ENCODE measurements at regions not wholly inside any gene's neighbourhood (a gene's known extent, or its start where the extent isn't known, plus 50 kb on each side); places are given as distances from the start of the nearest gene placed in this dataset.

DNA sequence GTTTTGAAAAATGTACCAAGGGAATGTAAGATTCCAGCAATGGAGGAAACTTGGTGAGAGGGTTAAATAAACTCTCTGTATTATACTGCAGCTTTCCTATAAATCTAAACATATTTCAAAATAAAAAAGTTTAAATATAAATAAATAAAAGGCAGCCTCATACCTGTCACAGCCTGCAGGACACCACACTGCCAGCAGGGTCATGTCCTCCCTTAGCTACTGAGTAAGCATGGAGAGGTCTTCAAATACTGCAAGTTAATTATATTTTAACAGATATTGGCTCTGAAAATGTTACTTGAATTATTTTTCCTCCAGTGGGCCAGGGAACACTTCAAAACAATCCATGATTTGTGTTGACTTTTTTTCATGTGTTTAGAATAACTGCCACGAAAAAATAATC lies 852.8 kb upstream of the PCDH7 start:
- POLR2A ChIA-PET = no interaction called here
- CTCF ChIA-PET = no interaction called here
- TF ChIP-seq, protein P1, sequence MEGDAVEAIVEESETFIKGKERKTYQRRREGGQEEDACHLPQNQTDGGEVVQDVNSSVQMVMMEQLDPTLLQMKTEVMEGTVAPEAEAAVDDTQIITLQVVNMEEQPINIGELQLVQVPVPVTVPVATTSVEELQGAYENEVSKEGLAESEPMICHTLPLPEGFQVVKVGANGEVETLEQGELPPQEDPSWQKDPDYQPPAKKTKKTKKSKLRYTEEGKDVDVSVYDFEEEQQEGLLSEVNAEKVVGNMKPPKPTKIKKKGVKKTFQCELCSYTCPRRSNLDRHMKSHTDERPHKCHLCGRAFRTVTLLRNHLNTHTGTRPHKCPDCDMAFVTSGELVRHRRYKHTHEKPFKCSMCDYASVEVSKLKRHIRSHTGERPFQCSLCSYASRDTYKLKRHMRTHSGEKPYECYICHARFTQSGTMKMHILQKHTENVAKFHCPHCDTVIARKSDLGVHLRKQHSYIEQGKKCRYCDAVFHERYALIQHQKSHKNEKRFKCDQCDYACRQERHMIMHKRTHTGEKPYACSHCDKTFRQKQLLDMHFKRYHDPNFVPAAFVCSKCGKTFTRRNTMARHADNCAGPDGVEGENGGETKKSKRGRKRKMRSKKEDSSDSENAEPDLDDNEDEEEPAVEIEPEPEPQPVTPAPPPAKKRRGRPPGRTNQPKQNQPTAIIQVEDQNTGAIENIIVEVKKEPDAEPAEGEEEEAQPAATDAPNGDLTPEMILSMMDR (IDR thresholded peaks at IDR 0.05; ENCODE audit: insufficient read depth, low read length, missing control alignments) = no peak
- H3K4me3 ChIP-seq (ENCODE audit: low read depth, low read length) = no peak overlapping the region
- DNase-seq (ENCODE audit: low read depth, low spot score) = no peak

DNA sequence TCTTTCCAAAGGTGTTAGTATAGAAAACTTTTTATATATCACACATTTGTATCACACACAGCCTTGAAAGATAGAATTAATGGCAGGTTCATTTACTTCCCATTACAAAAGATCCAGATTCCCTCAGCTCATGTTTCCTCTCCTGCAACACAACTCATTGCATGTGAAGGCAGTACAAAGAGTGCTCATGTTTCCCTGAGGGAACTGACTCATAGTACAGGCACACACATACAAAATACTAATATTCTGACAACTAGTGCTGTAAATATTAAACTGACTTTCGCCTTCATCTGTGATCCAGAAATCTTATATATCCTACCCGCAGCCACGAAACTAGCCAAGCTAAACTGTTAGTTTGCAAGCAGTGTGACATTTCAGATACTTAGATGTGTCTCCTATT lies 819.8 kb upstream of the PCDH7 start:
- ChIA-PET POLR2A (no interaction called here), CTCF (no interaction called here)
- DNase-seq (ENCODE audit: low read depth, low spot score) = no peak
- no peak overlapping the region for H3K4me3 ChIP-seq (ENCODE audit: low read depth, low read length)
- TF ChIP-seq, protein P1 (IDR thresholded peaks at IDR 0.05; ENCODE audit: insufficient read depth, low read length, missing control alignments) = no peak

DNA sequence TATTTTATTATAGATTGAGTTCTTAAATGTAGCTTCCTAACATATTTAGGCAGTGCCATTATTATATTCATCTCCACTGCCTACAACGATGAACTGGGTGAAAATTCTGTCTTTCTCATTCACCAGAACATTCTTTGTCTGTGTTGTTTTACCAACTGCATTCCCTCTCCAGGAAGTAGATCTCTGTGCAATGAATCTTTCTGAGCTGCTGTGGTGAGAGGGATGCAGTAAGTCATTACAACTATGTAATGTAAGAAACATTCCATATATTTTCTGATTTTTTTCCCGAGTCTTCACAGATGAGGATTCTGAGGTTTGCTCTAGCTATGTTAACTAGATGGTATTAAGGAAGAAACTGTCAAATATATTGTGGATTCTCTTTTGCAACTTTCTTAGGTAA lies 811.9 kb upstream of the PCDH7 start:
- POLR2A ChIA-PET = no interaction called here
- CTCF ChIA-PET = no interaction called here
- H3K4me3 ChIP-seq (ENCODE audit: low read depth, low read length) = no peak overlapping the region
- no peak for DNase-seq (ENCODE audit: low read depth, low spot score)
- TF ChIP-seq, protein P1 (IDR thresholded peaks at IDR 0.05; ENCODE audit: insufficient read depth, low read length, missing control alignments) = no peak

DNA sequence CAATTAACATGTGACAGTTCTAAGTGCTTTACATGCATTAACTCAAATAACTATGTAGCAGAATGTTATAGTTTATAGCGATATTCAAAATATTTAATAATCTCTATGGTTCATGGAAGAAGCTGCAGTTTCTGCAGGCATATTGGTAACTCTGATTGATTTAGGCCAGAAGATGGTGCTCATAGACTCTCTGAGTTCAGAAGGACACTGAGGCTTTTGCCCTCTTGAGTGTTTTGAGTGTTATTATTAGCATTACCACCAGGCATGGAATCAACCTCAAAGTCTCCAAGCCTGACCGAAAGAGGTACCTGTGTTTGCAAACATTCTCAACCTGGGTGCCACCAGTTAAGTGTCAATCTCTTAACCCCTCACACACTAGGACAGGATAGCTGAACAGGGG lies 792.3 kb upstream of the PCDH7 start:
- POLR2A ChIA-PET = no interaction called here
- TF ChIP-seq, protein P1 (IDR thresholded peaks at IDR 0.05; ENCODE audit: insufficient read depth, low read length, missing control alignments) = no peak
- no peak overlapping the region for H3K4me3 ChIP-seq (ENCODE audit: low read depth, low read length)
- CTCF ChIA-PET = no interaction called here
- no peak for DNase-seq (ENCODE audit: low read depth, low spot score)

DNA sequence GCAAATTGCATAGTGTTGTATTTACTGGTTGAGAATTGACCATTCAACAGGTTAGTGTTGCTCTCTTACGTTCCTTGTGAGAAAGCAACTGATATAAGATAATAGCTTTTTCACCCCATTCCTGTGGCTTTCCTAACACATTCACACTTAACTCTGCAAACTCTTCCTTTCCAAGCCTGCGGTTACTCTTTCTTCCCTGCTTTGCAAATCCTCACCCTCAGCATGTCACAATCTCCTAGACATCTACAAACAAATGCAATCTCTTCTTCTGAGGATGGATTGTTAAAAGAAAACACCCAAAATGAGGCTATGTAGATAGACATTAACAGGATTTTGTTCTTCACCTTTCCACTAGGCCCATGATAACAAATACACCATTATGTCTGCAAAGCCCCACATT lies 771.7 kb upstream of the PCDH7 start:
- no peak for DNase-seq (ENCODE audit: low read depth, low spot score)
- ChIA-PET CTCF (no interaction called here), POLR2A (no interaction called here)
- TF ChIP-seq, protein P1 (IDR thresholded peaks at IDR 0.05; ENCODE audit: insufficient read depth, low read length, missing control alignments) = no peak
- no peak overlapping the region for H3K4me3 ChIP-seq (ENCODE audit: low read depth, low read length)

DNA sequence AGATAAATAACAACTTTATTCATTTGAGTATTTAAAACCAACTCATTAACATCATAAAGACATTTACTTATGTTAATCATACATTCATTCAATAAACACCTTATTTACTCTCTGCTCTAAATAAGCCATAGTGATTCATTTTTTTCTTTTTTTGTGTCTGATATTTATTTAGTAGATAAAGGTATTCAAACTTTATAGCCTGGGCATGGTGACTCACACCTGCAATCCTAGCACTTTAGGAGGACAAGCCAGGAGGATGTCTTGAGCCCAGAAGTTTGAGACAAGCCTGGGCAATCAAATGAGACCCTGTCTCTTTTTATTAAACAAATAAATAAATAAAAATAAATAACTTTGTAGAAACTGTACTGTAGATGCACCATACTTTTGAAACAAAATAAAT lies 771.3 kb upstream of the PCDH7 start:
- ChIA-PET POLR2A (no interaction called here), CTCF (no interaction called here)

More for the DNA sequence above, 771.3 kb upstream of the PCDH7 start:
- no peak overlapping the region for H3K4me3 ChIP-seq (ENCODE audit: low read depth, low read length)
- DNase-seq (ENCODE audit: low read depth, low spot score) = no peak
- TF ChIP-seq, protein P1 (IDR thresholded peaks at IDR 0.05; ENCODE audit: insufficient read depth, low read length, missing control alignments) = no peak
